ENCODE measurements at regions not wholly inside any gene's neighbourhood (a gene's known extent, or its start where the extent isn't known, plus 50 kb on each side); places are given as distances from the start of the nearest gene placed in this dataset.

GRCh38 chr12:76193961-76194360 lies 109.5 kb upstream of the NAP1L1 start:
- TF ChIP-seq RCOR1 (IDR thresholded peaks at IDR 0.05; ENCODE audit: insufficient replicate concordance, low read length), result no peak
- TF ChIP-seq CHD1 (IDR thresholded peaks at IDR 0.05; ENCODE audit: low read depth, low read length), result no peak
- TF ChIP-seq NFE2L2 (IDR thresholded peaks at IDR 0.05; ENCODE audit: low read depth, low read length), result no peak
- TF ChIP-seq RAD21 (IDR thresholded peaks at IDR 0.05; ENCODE audit: low read length), result no peak
- TF ChIP-seq MXI1 (IDR thresholded peaks at IDR 0.05; ENCODE audit: borderline replicate concordance, low read depth, low read length), result no peak
- no peak for TF ChIP-seq MAFK (IDR thresholded peaks at IDR 0.05; ENCODE audit: low read depth, low read length)
- TF ChIP-seq SMC3 (IDR thresholded peaks at IDR 0.05; ENCODE audit: low read depth, low read length), result no peak
- no peak for TF ChIP-seq RFX5 (IDR thresholded peaks at IDR 0.05; ENCODE audit: low read depth, low read length)
- TF ChIP-seq MAZ (IDR thresholded peaks at IDR 0.05; ENCODE audit: borderline replicate concordance, low read depth, low read length), result no peak
- TF ChIP-seq, protein P1, sequence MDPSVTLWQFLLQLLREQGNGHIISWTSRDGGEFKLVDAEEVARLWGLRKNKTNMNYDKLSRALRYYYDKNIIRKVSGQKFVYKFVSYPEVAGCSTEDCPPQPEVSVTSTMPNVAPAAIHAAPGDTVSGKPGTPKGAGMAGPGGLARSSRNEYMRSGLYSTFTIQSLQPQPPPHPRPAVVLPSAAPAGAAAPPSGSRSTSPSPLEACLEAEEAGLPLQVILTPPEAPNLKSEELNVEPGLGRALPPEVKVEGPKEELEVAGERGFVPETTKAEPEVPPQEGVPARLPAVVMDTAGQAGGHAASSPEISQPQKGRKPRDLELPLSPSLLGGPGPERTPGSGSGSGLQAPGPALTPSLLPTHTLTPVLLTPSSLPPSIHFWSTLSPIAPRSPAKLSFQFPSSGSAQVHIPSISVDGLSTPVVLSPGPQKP (IDR thresholded peaks at IDR 0.05; ENCODE audit: borderline replicate concordance, low read depth, low read length), result no peak
- no peak for TF ChIP-seq CEBPB (IDR thresholded peaks at IDR 0.05; ENCODE audit: low read depth, low read length)
- TF ChIP-seq, protein P2, sequence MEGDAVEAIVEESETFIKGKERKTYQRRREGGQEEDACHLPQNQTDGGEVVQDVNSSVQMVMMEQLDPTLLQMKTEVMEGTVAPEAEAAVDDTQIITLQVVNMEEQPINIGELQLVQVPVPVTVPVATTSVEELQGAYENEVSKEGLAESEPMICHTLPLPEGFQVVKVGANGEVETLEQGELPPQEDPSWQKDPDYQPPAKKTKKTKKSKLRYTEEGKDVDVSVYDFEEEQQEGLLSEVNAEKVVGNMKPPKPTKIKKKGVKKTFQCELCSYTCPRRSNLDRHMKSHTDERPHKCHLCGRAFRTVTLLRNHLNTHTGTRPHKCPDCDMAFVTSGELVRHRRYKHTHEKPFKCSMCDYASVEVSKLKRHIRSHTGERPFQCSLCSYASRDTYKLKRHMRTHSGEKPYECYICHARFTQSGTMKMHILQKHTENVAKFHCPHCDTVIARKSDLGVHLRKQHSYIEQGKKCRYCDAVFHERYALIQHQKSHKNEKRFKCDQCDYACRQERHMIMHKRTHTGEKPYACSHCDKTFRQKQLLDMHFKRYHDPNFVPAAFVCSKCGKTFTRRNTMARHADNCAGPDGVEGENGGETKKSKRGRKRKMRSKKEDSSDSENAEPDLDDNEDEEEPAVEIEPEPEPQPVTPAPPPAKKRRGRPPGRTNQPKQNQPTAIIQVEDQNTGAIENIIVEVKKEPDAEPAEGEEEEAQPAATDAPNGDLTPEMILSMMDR (conservative IDR thresholded peaks at IDR 0.05; ENCODE audit: low read depth, low read length), result no peak
- TF ChIP-seq BHLHE40 (IDR thresholded peaks at IDR 0.05; ENCODE audit: low read depth, low read length), result no peak
- no peak for TF ChIP-seq FOS (IDR thresholded peaks at IDR 0.05; ENCODE audit: low read depth, low read length)
- TF ChIP-seq, protein P3, sequence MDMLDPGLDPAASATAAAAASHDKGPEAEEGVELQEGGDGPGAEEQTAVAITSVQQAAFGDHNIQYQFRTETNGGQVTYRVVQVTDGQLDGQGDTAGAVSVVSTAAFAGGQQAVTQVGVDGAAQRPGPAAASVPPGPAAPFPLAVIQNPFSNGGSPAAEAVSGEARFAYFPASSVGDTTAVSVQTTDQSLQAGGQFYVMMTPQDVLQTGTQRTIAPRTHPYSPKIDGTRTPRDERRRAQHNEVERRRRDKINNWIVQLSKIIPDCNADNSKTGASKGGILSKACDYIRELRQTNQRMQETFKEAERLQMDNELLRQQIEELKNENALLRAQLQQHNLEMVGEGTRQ (IDR thresholded peaks at IDR 0.05; ENCODE audit: low read depth, low read length), result no peak
- no peak for TF ChIP-seq POLR2A (IDR thresholded peaks at IDR 0.05; ENCODE audit: low read depth, low read length)
- H3K9me3 ChIP-seq (ENCODE audit: control insufficient read depth, insufficient read depth, low read length), result peaks cover 7% of the 10 kb centered on the region
- H3K4ac ChIP-seq (ENCODE audit: low read depth, low read length), result no peak overlapping the region
- no peak overlapping the region for H3K56ac ChIP-seq (ENCODE audit: extremely low read depth, insufficient read depth, low read length)
- no peak overlapping the region for H4K8ac ChIP-seq (ENCODE audit: low read depth in 2 of 2, low read length in 2 of 2)
- no peak overlapping the region for H3K27ac ChIP-seq (ENCODE audit: insufficient read depth, low read length)
- ChIA-PET CTCF (interaction anchor here (0.6 kb wide), 1 partner anchor 138 kb away, joined by 5 read pairs; no protein-coding TSS in a partner anchor), POLR2A (ENCODE audit: unreplicated experiment) (no interaction called here)
- H3K9ac ChIP-seq (ENCODE audit: low read depth, low read length), result no peak overlapping the region
- no TSS peak for BruUV-seq (replicated peaks)
- no peak overlapping the region for H2BK5ac ChIP-seq (ENCODE audit: low read depth, low read length, poor library complexity, severe bottlenecking)
- H2BK20ac ChIP-seq (ENCODE audit: low read depth, low read length), result no peak overlapping the region
- no peak overlapping the region for H4K91ac ChIP-seq (ENCODE audit: insufficient read depth, low read depth, low read length)
- no peak overlapping the region for H3K23ac ChIP-seq (ENCODE audit: low read depth, low read length)
- H2BK120ac ChIP-seq (ENCODE audit: low read depth, low read length), result no peak overlapping the region
- no peaks in the 10 kb centered on the region for H3K27me3 ChIP-seq (ENCODE audit: control insufficient read depth, insufficient read depth, low read length)
- no peak overlapping the region for H3K4me2 ChIP-seq (ENCODE audit: low read depth, low read length)
- DNase-seq (no peak), ATAC-seq (ENCODE audit: low read depth) (no peak)
- H2AK9ac ChIP-seq (replicated peaks; ENCODE audit: low read depth, low read length, poor library complexity), result no peak overlapping the region
- no peak overlapping the region for H3K4me3 ChIP-seq (ENCODE audit: insufficient read depth, low read depth, low read length)
- no peak overlapping the region for H3K14ac ChIP-seq (replicated peaks; ENCODE audit: low read depth, low read length)
- no peak overlapping the region for H4K5ac ChIP-seq (ENCODE audit: low read depth, low read length)
- dilution Hi-C loops (cut with HindIII; ENCODE audit: low sequenced_read_pairs, unreplicated experiment), result no loop called here
- intact Hi-C loops (cut with micrococcal nuclease), result no loop called here
- H2BK15ac ChIP-seq (ENCODE audit: low read depth, low read length), result no peak overlapping the region
- no peak overlapping the region for H3K18ac ChIP-seq (ENCODE audit: low read depth, low read length)
- in situ Hi-C loops (cut with MboI; ENCODE audit: low sequenced_read_pairs), result no loop called here
- WGBS, 2 experiments (ENCODE audit: extremely low coverage in 2 of 2, insufficient read length in 1 of 2), result 100% methylated on average over 2 of the region's 4 CpGs; no CpG with 5 or more reads in 1 of the 2 experiments
- H3K79me1 ChIP-seq (ENCODE audit: low read depth in 1 of 2, low read length in 2 of 2), result no peaks in the 10 kb centered on the region
- H4K20me1 ChIP-seq (ENCODE audit: insufficient read depth, low read length), result no peaks in the 10 kb centered on the region
- H3K4me1 ChIP-seq (ENCODE audit: control insufficient read depth, insufficient read depth, low read length), result no peaks in the 10 kb centered on the region
- H2AFZ ChIP-seq (replicated peaks; ENCODE audit: low read length, poor library complexity), result no peak overlapping the region
- no peaks in the 10 kb centered on the region for H3K9me1 ChIP-seq (ENCODE audit: insufficient read depth, low read length)
- no peak overlapping the region for H2AK5ac ChIP-seq (ENCODE audit: low read depth, low read length)
- no peaks in the 10 kb centered on the region for H3K36me3 ChIP-seq (ENCODE audit: control insufficient read depth, insufficient read depth, low read length)
